ENCODE measurements at regions not wholly inside any gene's neighbourhood (a gene's known extent, or its start where the extent isn't known, plus 50 kb on each side); places are given as distances from the start of the nearest gene placed in this dataset.

DNA sequence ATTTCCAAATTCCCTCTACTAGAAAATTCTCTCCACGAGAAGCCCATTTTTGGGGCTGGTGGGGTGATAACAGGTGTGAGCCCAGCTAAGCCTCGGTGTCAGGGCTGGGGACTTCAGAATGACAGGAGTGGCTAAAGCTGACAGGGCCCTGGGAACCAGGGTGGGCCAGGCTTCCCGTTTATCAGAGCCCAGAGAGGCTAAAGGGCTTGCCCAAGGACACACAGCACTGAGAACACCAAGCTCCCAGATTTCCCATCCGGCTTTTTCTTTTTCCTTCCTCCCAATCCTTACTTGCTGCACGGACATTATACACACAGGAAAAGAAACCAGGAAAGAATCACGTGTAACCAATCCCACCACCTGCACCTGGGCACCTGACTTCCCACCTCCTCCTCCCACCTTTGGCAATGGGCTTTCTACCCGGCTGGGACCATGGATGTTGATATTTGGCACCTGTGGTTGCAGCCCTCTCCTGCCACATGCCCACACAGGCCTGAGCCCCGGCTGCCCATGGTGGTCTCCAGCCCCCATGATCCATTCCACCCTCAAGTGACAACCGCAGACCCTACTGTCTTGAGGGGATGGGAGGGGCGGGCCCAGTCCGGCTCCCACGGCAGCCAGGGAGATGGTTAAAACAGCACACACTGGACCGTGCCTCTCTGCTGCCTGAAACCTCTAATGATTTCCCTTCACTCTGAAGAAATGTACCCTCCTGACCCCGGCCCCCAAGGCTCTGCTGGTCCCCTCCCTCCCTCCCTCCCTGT is 78.9 kb downstream of the ENGASE start:
- no peak for DNase-seq (ENCODE audit: low spot score)

- DNase-seq (ENCODE audit: low spot score), result no peak
These were observed 78.0 kb downstream of the ENGASE start for GRCh38 chr17:79152636-79153035.

DNA sequence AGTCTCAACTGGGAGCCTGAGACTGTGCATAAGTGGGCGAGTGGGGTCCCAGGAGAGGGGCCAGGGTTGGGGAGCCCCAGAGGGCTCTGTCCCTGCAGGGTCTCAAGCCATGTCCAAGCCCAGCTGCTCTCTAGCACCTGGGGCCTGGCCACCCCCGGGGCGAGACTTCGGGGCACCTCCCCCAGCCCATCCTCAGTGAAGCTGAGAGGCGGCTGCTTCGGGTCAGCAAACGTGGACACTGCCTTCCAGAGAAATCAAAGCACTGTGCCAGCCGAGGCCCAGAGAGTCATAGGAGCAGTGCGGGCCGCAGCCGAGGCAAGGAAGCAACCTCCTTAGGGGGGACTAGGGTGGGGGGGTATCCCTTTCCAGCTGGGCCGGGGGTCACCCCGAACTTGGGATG is 77.5 kb downstream of the ENGASE start:
- no peak for DNase-seq (ENCODE audit: low spot score)

DNA sequence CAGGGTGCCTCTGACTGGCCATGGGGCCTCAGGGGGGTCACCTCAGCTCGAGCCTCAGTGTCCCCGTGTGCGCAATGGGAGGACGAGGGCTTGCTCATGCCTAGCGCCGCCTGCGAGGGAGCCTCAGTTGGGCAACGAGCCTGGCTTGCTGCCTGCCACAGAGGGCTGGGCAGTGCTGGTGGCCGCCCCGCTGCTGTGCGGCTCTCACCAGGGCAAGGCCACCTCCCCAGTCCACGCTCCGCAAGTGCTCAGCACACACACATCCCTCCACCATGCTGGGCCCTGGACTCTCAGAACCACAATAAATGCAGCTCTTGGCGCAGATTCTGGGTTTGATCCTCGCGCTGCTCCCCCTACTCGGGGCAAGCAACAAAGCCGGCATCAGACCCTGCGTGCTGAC is 76.2 kb downstream of the ENGASE start:
- DNase-seq (ENCODE audit: low spot score), result no peak

DNA sequence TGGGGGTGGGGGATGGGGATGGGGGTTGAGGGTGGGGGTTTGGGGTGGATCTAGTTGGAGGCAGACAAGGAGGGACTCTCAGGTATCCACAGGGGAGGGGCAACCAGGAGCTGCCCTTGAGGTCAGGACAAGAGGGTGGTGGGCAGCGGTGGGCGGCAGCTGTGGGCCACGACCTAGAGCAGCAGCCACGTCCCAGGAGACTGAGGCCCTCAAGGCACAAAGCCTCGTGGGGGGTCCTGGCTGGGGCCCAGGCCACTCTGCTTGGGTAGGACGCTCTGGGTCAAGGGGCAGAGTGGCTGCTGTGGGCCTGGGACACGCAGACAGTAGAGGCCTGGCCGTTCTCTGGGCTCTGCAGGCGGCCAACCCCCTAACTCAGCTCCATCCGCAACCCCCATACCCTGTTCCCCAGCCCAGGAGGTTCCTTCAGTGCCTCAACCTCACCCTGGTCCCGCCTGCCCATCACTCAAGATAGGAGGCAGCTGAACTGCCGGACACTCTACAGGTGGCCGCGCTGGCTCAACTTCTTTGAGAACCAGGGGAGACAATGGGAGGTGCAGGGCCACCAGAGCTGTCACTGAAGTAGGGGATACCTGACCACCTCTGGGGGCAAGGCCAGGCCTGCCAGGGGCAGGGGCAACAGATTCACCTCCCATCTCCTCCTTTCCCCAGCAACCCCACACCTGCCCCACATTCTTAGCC is 75.6 kb downstream of the ENGASE start:
- DNase-seq (ENCODE audit: low spot score), result no peak

- no peak for DNase-seq (ENCODE audit: low spot score)
These were observed 74.0 kb downstream of the ENGASE start for GRCh38 chr17:79148584-79148983.

GRCh38 chr17:79147746-79148506 is 73.3 kb downstream of the ENGASE start:
- DNase-seq (ENCODE audit: low spot score), result no peak

GRCh38 chr17:79146562-79146961 is 71.9 kb downstream of the ENGASE start:
- DNase-seq (ENCODE audit: low spot score), result no peak

- no peak for DNase-seq (ENCODE audit: low spot score)
These were observed 70.9 kb downstream of the ENGASE start for GRCh38 chr17:79145548-79145947.

DNA sequence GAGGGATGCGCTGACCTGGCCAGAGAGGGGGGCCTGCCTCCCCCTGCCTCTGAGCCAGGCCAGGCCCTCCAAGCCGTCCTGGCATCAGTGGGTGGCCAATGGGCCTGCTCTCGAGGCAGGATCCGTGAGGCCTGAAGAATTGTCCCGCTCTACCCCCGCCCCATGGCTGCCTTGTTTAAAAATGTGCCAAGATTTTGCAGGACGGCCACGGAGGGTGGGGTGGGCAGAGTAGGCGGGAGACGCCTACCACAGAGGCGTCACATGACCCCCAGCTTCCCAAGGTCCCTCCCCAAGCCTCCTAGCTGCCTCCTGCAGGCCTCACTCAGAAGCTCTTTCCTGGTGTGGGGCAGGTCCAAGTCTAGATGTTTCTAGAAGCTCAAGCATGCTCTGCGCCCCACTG is 69.5 kb downstream of the ENGASE start:
- DNase-seq (ENCODE audit: low spot score), result no peak

GRCh38 chr17:79142375-79142774 is 67.8 kb downstream of the ENGASE start:
- DNase-seq (ENCODE audit: low spot score), result no peak

DNA sequence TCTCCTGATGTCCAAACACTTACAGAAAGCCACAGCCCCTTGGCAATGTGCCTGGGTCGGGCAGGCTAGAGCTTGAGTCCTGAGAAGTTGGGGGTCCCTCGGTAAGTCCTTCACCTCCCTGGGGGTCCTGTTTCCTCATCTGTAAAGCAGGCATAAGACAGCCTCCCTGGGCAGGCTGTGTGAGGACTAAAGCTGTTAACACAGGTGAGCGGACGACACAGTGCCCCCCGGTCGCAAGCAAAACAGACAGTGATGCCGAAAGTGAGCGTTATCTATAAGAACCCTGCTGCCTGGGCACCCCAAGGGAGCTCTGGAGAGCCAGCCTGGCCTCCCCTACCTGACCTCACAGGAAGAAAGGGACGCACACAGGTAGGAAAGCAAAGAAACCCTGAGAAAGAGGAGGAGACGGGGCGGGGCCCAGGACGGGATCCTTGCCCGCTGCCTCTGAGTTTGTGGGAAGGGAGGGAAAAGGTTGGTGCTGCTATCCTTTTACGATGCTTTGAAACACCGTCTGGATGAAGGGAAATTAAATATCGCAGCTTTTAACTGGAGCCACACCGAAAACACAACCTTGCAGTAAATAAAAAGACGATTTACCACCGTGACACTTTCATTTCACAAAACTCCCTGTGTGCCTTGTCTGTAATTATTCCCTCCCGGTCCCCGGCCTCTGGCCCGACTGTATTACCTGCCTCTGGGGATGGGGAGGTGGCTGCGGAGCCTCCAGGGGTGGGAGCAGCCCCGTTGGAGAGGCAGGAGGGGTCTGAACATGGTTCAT is 67.1 kb downstream of the ENGASE start:
- DNase-seq (ENCODE audit: low spot score), result no peak

GRCh38 chr17:79138826-79139225 is 64.2 kb downstream of the ENGASE start:
- no peak for DNase-seq (ENCODE audit: low spot score)

GRCh38 chr17:79137789-79138165 is 63.2 kb downstream of the ENGASE start:
- DNase-seq (ENCODE audit: low spot score), result no peak

- no peak for DNase-seq (ENCODE audit: low spot score)
These were observed 62.6 kb downstream of the ENGASE start for GRCh38 chr17:79137015-79137788.

DNA sequence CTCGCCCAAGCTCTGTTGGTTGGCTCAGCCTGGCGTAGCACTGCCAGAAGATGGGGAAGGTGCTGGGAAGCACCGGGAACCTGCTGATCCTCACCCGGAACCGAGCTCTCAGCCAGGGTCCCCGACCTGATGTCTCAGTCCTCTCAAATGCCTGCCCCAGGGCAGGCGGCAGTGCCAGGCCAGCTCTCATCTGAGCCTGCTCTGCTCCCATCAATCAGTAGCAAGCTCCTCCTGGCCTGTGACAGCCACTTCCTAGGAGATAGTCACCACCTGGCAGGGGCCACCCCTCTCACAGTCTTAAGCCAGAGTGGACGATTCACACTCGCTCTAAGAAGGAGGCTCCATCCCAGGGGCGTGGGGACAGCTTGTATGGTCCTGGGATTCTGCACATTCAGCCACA is 62.0 kb downstream of the ENGASE start:
- DNase-seq (ENCODE audit: low spot score), result no peak
